ENCODE measurements at regions not wholly inside any gene's neighbourhood (a gene's known extent, or its start where the extent isn't known, plus 50 kb on each side); places are given as distances from the start of the nearest gene placed in this dataset.

DNA sequence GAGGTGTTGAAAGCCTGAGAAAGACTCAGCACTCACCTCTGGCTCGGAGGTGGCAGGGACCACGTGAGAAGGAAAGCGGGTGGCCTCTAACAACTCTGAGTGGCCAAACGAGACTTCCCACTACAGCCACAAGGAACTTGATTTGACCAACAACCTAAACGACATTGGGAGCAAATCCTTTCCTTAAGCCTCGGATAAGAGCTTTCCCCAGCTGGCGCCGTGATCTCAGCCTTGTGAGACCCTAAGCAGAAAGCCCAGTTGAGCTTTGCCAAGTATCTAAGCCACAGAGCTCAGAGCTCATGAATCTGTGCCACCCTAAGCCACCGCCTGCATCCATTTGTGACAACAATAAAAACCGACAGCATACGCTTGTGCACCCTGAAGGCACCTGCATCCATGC lies 636.0 kb downstream of the TBC1D22A start:
- H3K9me3 Mint-ChIP-seq: peaks cover 34% of the 10 kb centered on the region
- Histone ChIP-seq H2AFZ (no peak overlapping the region), H3K27ac (ENCODE audit: low read depth) (no peak overlapping the region), H3K36me3 (ENCODE audit: insufficient read depth) (no peaks in the 10 kb centered on the region), H3K4me3 (no peak overlapping the region), H3F3A (replicated peaks; ENCODE audit: low read depth) (no peaks in the 10 kb centered on the region), H3K27me3 (ENCODE audit: insufficient read depth) (no peaks in the 10 kb centered on the region), H3K4me1 (ENCODE audit: insufficient read depth) (no peaks in the 10 kb centered on the region), H3K79me2 (replicated peaks; ENCODE audit: insufficient read depth) (no peaks in the 10 kb centered on the region), H3K9me2 (ENCODE audit: insufficient read depth) (no peaks in the 10 kb centered on the region), H4K20me1 (replicated peaks; ENCODE audit: insufficient read depth) (no peaks in the 10 kb centered on the region), H3K4me2 (no peak overlapping the region)
- peaks cover 52% of the 10 kb centered on the region for H3K36me3 Mint-ChIP-seq (ENCODE audit: low read depth)
- TF ChIP-seq ZNF114 (CRISPR knock-in tag; IDR thresholded peaks at IDR 0.05): no peak
- no peak for TF ChIP-seq EZH2phosphoT487 (IDR thresholded peaks at IDR 0.05; ENCODE audit: unreplicated experiment)
- TF ChIP-seq NANOG (IDR thresholded peaks at IDR 0.05; ENCODE audit: borderline replicate concordance): no peak
- TF ChIP-seq EZH2 (IDR thresholded peaks at IDR 0.05; ENCODE audit: low read depth, unreplicated experiment): no peak
- TF ChIP-seq, protein P1, sequence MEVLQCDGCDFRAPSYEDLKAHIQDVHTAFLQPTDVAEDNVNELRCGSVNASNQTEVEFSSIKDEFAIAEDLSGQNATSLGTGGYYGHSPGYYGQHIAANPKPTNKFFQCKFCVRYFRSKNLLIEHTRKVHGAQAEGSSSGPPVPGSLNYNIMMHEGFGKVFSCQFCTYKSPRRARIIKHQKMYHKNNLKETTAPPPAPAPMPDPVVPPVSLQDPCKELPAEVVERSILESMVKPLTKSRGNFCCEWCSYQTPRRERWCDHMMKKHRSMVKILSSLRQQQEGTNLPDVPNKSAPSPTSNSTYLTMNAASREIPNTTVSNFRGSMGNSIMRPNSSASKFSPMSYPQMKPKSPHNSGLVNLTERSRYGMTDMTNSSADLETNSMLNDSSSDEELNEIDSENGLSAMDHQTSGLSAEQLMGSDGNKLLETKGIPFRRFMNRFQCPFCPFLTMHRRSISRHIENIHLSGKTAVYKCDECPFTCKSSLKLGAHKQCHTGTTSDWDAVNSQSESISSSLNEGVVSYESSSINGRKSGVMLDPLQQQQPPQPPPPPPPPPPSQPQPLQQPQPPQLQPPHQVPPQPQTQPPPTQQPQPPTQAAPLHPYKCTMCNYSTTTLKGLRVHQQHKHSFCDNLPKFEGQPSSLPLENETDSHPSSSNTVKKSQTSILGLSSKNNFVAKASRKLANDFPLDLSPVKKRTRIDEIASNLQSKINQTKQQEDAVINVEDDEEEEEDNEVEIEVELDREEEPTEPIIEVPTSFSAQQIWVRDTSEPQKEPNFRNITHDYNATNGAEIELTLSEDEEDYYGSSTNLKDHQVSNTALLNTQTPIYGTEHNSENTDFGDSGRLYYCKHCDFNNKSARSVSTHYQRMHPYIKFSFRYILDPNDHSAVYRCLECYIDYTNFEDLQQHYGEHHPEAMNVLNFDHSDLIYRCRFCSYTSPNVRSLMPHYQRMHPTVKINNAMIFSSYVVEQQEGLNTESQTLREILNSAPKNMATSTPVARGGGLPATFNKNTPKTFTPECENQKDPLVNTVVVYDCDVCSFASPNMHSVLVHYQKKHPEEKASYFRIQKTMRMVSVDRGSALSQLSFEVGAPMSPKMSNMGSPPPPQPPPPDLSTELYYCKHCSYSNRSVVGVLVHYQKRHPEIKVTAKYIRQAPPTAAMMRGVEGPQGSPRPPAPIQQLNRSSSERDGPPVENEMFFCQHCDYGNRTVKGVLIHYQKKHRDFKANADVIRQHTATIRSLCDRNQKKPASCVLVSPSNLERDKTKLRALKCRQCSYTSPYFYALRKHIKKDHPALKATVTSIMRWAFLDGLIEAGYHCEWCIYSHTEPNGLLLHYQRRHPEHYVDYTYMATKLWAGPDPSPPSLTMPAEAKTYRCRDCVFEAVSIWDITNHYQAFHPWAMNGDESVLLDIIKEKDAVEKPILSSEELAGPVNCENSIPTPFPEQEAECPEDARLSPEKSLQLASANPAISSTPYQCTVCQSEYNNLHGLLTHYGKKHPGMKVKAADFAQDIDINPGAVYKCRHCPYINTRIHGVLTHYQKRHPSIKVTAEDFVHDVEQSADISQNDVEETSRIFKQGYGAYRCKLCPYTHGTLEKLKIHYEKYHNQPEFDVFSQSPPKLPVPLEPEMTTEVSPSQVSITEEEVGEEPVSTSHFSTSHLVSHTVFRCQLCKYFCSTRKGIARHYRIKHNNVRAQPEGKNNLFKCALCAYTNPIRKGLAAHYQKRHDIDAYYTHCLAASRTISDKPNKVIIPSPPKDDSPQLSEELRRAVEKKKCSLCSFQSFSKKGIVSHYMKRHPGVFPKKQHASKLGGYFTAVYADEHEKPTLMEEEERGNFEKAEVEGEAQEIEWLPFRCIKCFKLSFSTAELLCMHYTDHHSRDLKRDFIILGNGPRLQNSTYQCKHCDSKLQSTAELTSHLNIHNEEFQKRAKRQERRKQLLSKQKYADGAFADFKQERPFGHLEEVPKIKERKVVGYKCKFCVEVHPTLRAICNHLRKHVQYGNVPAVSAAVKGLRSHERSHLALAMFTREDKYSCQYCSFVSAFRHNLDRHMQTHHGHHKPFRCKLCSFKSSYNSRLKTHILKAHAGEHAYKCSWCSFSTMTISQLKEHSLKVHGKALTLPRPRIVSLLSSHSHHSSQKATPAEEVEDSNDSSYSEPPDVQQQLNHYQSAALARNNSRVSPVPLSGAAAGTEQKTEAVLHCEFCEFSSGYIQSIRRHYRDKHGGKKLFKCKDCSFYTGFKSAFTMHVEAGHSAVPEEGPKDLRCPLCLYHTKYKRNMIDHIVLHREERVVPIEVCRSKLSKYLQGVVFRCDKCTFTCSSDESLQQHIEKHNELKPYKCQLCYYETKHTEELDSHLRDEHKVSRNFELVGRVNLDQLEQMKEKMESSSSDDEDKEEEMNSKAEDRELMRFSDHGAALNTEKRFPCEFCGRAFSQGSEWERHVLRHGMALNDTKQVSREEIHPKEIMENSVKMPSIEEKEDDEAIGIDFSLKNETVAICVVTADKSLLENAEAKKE (CRISPR knock-in tag; IDR thresholded peaks at IDR 0.05): no peak
- no peak for TF ChIP-seq STAT1 (IDR thresholded peaks at IDR 0.05; ENCODE audit: unreplicated experiment)
- TF ChIP-seq, protein P2, sequence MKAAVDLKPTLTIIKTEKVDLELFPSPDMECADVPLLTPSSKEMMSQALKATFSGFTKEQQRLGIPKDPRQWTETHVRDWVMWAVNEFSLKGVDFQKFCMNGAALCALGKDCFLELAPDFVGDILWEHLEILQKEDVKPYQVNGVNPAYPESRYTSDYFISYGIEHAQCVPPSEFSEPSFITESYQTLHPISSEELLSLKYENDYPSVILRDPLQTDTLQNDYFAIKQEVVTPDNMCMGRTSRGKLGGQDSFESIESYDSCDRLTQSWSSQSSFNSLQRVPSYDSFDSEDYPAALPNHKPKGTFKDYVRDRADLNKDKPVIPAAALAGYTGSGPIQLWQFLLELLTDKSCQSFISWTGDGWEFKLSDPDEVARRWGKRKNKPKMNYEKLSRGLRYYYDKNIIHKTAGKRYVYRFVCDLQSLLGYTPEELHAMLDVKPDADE (IDR thresholded peaks at IDR 0.05): no peak
- TF ChIP-seq JUNB (IDR thresholded peaks at IDR 0.05; ENCODE audit: unreplicated experiment): no peak
- TF ChIP-seq, protein P3, sequence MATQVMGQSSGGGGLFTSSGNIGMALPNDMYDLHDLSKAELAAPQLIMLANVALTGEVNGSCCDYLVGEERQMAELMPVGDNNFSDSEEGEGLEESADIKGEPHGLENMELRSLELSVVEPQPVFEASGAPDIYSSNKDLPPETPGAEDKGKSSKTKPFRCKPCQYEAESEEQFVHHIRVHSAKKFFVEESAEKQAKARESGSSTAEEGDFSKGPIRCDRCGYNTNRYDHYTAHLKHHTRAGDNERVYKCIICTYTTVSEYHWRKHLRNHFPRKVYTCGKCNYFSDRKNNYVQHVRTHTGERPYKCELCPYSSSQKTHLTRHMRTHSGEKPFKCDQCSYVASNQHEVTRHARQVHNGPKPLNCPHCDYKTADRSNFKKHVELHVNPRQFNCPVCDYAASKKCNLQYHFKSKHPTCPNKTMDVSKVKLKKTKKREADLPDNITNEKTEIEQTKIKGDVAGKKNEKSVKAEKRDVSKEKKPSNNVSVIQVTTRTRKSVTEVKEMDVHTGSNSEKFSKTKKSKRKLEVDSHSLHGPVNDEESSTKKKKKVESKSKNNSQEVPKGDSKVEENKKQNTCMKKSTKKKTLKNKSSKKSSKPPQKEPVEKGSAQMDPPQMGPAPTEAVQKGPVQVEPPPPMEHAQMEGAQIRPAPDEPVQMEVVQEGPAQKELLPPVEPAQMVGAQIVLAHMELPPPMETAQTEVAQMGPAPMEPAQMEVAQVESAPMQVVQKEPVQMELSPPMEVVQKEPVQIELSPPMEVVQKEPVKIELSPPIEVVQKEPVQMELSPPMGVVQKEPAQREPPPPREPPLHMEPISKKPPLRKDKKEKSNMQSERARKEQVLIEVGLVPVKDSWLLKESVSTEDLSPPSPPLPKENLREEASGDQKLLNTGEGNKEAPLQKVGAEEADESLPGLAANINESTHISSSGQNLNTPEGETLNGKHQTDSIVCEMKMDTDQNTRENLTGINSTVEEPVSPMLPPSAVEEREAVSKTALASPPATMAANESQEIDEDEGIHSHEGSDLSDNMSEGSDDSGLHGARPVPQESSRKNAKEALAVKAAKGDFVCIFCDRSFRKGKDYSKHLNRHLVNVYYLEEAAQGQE (IDR thresholded peaks at IDR 0.05; ENCODE audit: unreplicated experiment): no peak
- no peak for TF ChIP-seq POLR2AphosphoS5 (IDR thresholded peaks at IDR 0.05; ENCODE audit: low read depth)
- TF ChIP-seq ZNF331 (CRISPR knock-in tag; IDR thresholded peaks at IDR 0.05; ENCODE audit: low read depth): no peak
- no peak for TF ChIP-seq CREB1 (CRISPR knock-in tag; IDR thresholded peaks at IDR 0.05; ENCODE audit: low read depth)
- TF ChIP-seq, protein P4, sequence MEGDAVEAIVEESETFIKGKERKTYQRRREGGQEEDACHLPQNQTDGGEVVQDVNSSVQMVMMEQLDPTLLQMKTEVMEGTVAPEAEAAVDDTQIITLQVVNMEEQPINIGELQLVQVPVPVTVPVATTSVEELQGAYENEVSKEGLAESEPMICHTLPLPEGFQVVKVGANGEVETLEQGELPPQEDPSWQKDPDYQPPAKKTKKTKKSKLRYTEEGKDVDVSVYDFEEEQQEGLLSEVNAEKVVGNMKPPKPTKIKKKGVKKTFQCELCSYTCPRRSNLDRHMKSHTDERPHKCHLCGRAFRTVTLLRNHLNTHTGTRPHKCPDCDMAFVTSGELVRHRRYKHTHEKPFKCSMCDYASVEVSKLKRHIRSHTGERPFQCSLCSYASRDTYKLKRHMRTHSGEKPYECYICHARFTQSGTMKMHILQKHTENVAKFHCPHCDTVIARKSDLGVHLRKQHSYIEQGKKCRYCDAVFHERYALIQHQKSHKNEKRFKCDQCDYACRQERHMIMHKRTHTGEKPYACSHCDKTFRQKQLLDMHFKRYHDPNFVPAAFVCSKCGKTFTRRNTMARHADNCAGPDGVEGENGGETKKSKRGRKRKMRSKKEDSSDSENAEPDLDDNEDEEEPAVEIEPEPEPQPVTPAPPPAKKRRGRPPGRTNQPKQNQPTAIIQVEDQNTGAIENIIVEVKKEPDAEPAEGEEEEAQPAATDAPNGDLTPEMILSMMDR (conservative IDR thresholded peaks at IDR 0.05; ENCODE audit: low read depth in 2 of 2): no peak
- H3K27me3 Mint-ChIP-seq (ENCODE audit: insufficient read depth, low read depth, poor library complexity): peaks cover 15% of the 10 kb centered on the region
- DNase-seq (ENCODE audit: low spot score) (no peak), ATAC-seq (no peak)
- no peak overlapping the region for H3K27ac Mint-ChIP-seq
- no peak overlapping the region for H3K4me3 Mint-ChIP-seq
- H3K4me1 Mint-ChIP-seq: no peaks in the 10 kb centered on the region

Data from GM23338 (cell line).